SK-N-SH treated with all-trans-retinoic acid at 6 μM for 48 hours (cell line): ENCODE measurements at regions not wholly inside any gene's neighbourhood (a gene's known extent, or its start where the extent isn't known, plus 50 kb on each side); places are given as distances from the start of the nearest gene placed in this dataset.
"Not testable (repeated sequence)": the region's sequence is repeated elsewhere in the genome, so short reads cannot be mapped to it uniquely, and the experiment has no call there.

Experiments
- ATAC-seq: fragments of 200-7000 bp; cut with Tn5 transposase; 3 replicates; pipeline ENCODE4 v1.9.1; 2020; ENCODE audit warnings: mild to moderate bottlenecking, moderate library complexity
- ARNTL ChIP-seq: fragments of 450-650 bp; formaldehyde crosslinking; IDR thresholded peaks from 2 replicates; pipeline ENCODE4 v1.5.0; 2020; ENCODE audit warnings: low read depth, mild to moderate bottlenecking, moderate library complexity, borderline replicate concordance
- BACH2 ChIP-seq: fragments of 250-450 bp; sonication (Bioruptor Pico); IDR thresholded peaks from 2 replicates; pipeline ENCODE4 v1.9.0; 2021; ENCODE audit warnings: mild to moderate bottlenecking, borderline replicate concordance
- CREB5 ChIP-seq: fragments of 250-450 bp; sonication (Bioruptor Pico); IDR thresholded peaks from 2 replicates; pipeline ENCODE4 v1.5.1; 2020; ENCODE audit warnings: low read depth, mild to moderate bottlenecking, moderate library complexity
- CSDC2 ChIP-seq: fragments of 250-450 bp; sonication (Bioruptor Pico); IDR thresholded peaks from 2 replicates; pipeline ENCODE4 v1.5.0; 2020; ENCODE audit warnings: mild to moderate bottlenecking, moderate library complexity
- CSRNP3 ChIP-seq: fragments of 250-450 bp; sonication (Bioruptor Pico); IDR thresholded peaks from 2 replicates; pipeline ENCODE4 v1.5.1; 2021; ENCODE audit warnings: mild to moderate bottlenecking, moderate library complexity
- ESRRG ChIP-seq: fragments of 250-450 bp; sonication (Bioruptor Pico); IDR thresholded peaks from 2 replicates; pipeline ENCODE4 v1.6.1; 2021; ENCODE audit warnings: mild to moderate bottlenecking
- ISL1 ChIP-seq: fragments of 250-450 bp; sonication (Bioruptor Pico); IDR thresholded peaks from 2 replicates; pipeline ENCODE4 v2.1.2; 2022; ENCODE audit warnings: mild to moderate bottlenecking, moderate library complexity
- OSR1 ChIP-seq: fragments of 250-450 bp; sonication (Bioruptor Pico); IDR thresholded peaks from 2 replicates; pipeline ENCODE4 v1.8.0; 2022; ENCODE audit warnings: moderate library complexity, mild to moderate bottlenecking, inconsistent platforms
- RARB ChIP-seq: fragments of 250-450 bp; sonication (Bioruptor Pico); IDR thresholded peaks from 2 replicates; pipeline ENCODE4 v1.8.0; 2021; ENCODE audit warnings: mild to moderate bottlenecking, moderate library complexity
- SNAI2 ChIP-seq: fragments of 250-450 bp; sonication (Bioruptor Pico); IDR thresholded peaks from 2 replicates; pipeline ENCODE4 v1.5.0; 2020; ENCODE audit warnings: mild to moderate bottlenecking, moderate library complexity
- TCF4 ChIP-seq: fragments of 250-450 bp; sonication (Bioruptor Pico); IDR thresholded peaks from 2 replicates; pipeline ENCODE4 v1.8.0; 2021; ENCODE audit warnings: mild to moderate bottlenecking, moderate library complexity, borderline replicate concordance
- TOX ChIP-seq: fragments of 250-450 bp; sonication (Bioruptor Pico); IDR thresholded peaks from 2 replicates; pipeline ENCODE4 v1.8.0; 2021; ENCODE audit warnings: mild to moderate bottlenecking, moderate library complexity, borderline replicate concordance
- TSHZ2 ChIP-seq: fragments of 250-450 bp; sonication (Bioruptor Pico); IDR thresholded peaks from 2 replicates; pipeline ENCODE4 v1.5.0; 2020; ENCODE audit warnings: mild to moderate bottlenecking, moderate library complexity
- ZC3H10 ChIP-seq: fragments of 250-450 bp; sonication (Bioruptor Pico); IDR thresholded peaks from 2 replicates; pipeline ENCODE4 v1.5.1; 2021; ENCODE audit warnings: mild to moderate bottlenecking, moderate library complexity
- ZFP3 ChIP-seq: fragments of 250-450 bp; sonication (Bioruptor Pico); IDR thresholded peaks from 2 replicates; pipeline ENCODE4 v1.5.0; 2020; ENCODE audit warnings: mild to moderate bottlenecking, moderate library complexity
- ZFP30 ChIP-seq: fragments of 450-650 bp; formaldehyde crosslinking; IDR thresholded peaks from 2 replicates; pipeline ENCODE4 v1.5.0; 2022; ENCODE audit warnings: mild to moderate bottlenecking, moderate library complexity
- ZNF565 ChIP-seq: fragments of 450-650 bp; formaldehyde crosslinking; conservative IDR thresholded peaks from 2 replicates; pipeline ENCODE4 v1.5.0; 2020; ENCODE audit warnings: low read depth, mild to moderate bottlenecking, moderate library complexity
- ZNF70 ChIP-seq: fragments of 450-650 bp; formaldehyde crosslinking; IDR thresholded peaks from 2 replicates; pipeline ENCODE4 v1.5.0; 2020; ENCODE audit warnings: mild to moderate bottlenecking, moderate library complexity
- ZNF8 ChIP-seq: fragments of 450-650 bp; formaldehyde crosslinking; IDR thresholded peaks from 2 replicates; pipeline ENCODE4 v1.5.0; 2020; ENCODE audit warnings: mild to moderate bottlenecking, moderate library complexity
- TF ChIP-seq, protein P1 (sequence below): fragments of 250-450 bp; sonication (Bioruptor Pico); IDR thresholded peaks from 2 replicates; pipeline ENCODE4 v1.8.0; 2021; ENCODE audit warnings: low read depth, mild to moderate bottlenecking, moderate library complexity, borderline replicate concordance
- TF ChIP-seq, protein P2 (sequence below): fragments of 250-450 bp; sonication (Bioruptor Pico); IDR thresholded peaks from 2 replicates; pipeline ENCODE4 v1.8.0; 2020; ENCODE audit warnings: mild to moderate bottlenecking, moderate library complexity, borderline replicate concordance

DNA sequence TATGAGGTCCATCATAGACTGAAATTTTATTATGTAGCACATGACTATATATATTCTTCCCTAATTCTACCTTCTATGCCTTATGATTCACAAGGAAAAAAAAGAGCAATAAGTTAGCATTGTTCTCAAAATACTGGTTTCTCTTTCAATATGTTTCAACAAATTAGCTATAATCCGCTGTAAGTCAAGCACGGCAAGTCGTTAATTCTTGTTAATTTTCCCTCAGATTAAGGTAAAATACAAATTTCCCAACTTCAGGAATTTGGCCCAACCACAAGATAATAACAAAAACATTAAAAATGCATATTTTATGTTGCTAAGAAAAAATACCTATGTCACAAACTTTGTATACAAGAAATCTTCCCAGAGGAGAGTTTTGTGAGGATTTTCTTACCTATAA is 296.5 kb upstream of the GALNTL6 start:
- TF ChIP-seq ZNF8 = no peak
- no peak for TF ChIP-seq ISL1 (CRISPR knock-in tag)
- TF ChIP-seq ZC3H10 = no peak
- no peak for TF ChIP-seq CSDC2 (CRISPR knock-in tag)
- TF ChIP-seq BACH2 = no peak
- TF ChIP-seq CSRNP3 (CRISPR knock-in tag) = no peak
- no peak for TF ChIP-seq ZNF565 (CRISPR knock-in tag)
- no peak for TF ChIP-seq TOX (CRISPR knock-in tag)
- TF ChIP-seq ESRRG (CRISPR knock-in tag) = no peak
- TF ChIP-seq, all 23 proteins: peak for 0
- no peak for ATAC-seq

GRCh38 chr4:171484681-171485080 is 328.5 kb upstream of the GALNTL6 start:
- no peak for ATAC-seq
- TF ChIP-seq, protein P1, sequence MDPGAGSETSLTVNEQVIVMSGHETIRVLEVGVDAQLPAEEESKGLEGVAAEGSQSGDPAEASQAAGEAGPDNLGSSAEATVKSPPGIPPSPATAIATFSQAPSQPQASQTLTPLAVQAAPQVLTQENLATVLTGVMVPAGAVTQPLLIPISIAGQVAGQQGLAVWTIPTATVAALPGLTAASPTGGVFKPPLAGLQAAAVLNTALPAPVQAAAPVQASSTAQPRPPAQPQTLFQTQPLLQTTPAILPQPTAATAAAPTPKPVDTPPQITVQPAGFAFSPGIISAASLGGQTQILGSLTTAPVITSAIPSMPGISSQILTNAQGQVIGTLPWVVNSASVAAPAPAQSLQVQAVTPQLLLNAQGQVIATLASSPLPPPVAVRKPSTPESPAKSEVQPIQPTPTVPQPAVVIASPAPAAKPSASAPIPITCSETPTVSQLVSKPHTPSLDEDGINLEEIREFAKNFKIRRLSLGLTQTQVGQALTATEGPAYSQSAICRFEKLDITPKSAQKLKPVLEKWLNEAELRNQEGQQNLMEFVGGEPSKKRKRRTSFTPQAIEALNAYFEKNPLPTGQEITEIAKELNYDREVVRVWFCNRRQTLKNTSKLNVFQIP (CRISPR knock-in tag) = no peak
- no peak for TF ChIP-seq TOX (CRISPR knock-in tag)
- TF ChIP-seq SNAI2 (CRISPR knock-in tag) = no peak
- TF ChIP-seq TCF4 (CRISPR knock-in tag) = no peak
- no peak for TF ChIP-seq ZC3H10
- TF ChIP-seq RARB = no peak
- no peak for TF ChIP-seq ZNF70
- no peak for TF ChIP-seq CSDC2 (CRISPR knock-in tag)

- no peak for TF ChIP-seq ESRRG (CRISPR knock-in tag)
- no peak for TF ChIP-seq ZNF70
- no peak for TF ChIP-seq BACH2
- no peak for TF ChIP-seq ARNTL (CRISPR knock-in tag)
- no peak for TF ChIP-seq OSR1 (CRISPR knock-in tag)
- no peak for TF ChIP-seq CSRNP3 (CRISPR knock-in tag)
- TF ChIP-seq ZFP30 (CRISPR knock-in tag) = no peak
- TF ChIP-seq SNAI2 (CRISPR knock-in tag) = no peak
- no peak for TF ChIP-seq ZC3H10
- no peak for TF ChIP-seq ZFP3 (CRISPR knock-in tag)
- no peak for TF ChIP-seq TSHZ2 (CRISPR knock-in tag)
- no peak for TF ChIP-seq RARB
- ATAC-seq = no peak
Measured at GRCh38 chr4:171478181-171478580, 335.0 kb upstream of the GALNTL6 start.

DNA sequence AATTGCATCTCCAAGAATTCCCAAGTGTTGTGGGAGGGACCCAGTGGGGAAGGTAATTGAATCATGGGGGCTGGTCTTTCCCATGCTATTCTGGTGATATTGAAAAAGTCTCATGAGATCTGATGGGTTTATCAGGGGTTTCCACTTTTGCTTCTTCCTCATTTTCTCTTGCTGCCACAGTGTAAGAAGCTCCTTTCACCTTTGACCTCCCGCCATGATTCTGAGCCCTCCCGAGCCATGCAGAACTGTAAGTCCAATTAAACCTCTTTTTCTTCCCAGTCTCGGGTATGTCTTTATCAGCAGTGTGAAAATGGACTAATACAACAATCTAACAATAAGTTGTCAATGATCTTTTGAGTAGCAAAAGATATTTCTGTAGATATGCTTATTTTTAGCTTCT is 338.1 kb upstream of the GALNTL6 start:
- ATAC-seq = not testable (repeated sequence)

- ATAC-seq = no peak
- TF ChIP-seq RARB (no peak), ZFP30 (CRISPR knock-in tag) (no peak), TOX (CRISPR knock-in tag) (no peak), CSRNP3 (CRISPR knock-in tag) (no peak), OSR1 (CRISPR knock-in tag) (no peak), CREB5 (no peak), ESRRG (CRISPR knock-in tag) (no peak), BACH2 (no peak), ZC3H10 (no peak), ARNTL (CRISPR knock-in tag) (no peak)
- TF ChIP-seq, protein P2, sequence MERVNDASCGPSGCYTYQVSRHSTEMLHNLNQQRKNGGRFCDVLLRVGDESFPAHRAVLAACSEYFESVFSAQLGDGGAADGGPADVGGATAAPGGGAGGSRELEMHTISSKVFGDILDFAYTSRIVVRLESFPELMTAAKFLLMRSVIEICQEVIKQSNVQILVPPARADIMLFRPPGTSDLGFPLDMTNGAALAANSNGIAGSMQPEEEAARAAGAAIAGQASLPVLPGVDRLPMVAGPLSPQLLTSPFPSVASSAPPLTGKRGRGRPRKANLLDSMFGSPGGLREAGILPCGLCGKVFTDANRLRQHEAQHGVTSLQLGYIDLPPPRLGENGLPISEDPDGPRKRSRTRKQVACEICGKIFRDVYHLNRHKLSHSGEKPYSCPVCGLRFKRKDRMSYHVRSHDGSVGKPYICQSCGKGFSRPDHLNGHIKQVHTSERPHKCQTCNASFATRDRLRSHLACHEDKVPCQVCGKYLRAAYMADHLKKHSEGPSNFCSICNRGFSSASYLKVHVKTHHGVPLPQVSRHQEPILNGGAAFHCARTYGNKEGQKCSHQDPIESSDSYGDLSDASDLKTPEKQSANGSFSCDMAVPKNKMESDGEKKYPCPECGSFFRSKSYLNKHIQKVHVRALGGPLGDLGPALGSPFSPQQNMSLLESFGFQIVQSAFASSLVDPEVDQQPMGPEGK = no peak
Measured at GRCh38 chr4:171473155-171473554, 340.0 kb upstream of the GALNTL6 start.
